Large intestine (tissue), 3 donors: ENCODE measurements at regions not wholly inside any gene's neighbourhood (a gene's known extent, or its start where the extent isn't known, plus 50 kb on each side); places are given as distances from the start of the nearest gene placed in this dataset.

Experiments used
- DNase-seq, 2 donors: peaks; one replicate each; pipeline versions ENCODE4 v3.0.0 to v3.0.0-alpha.2; 2013
- H3K27ac ChIP-seq: one replicate; pipeline ENCODE4 v1.5.1; 2013; ENCODE audit warnings: low read length
- H3K27me3 ChIP-seq: 2 replicates; pipeline ENCODE4 v1.6.1; 2013; ENCODE audit warnings: low read length; ENCODE audit not compliant: control insufficient read depth, insufficient read depth
- H3K36me3 ChIP-seq: 2 replicates; pipeline ENCODE4 v1.6.1; 2013; ENCODE audit warnings: low read length; ENCODE audit not compliant: control insufficient read depth, insufficient read depth
- H3K4me1 ChIP-seq: one replicate; pipeline ENCODE4 v1.6.1; 2013; ENCODE audit warnings: low read length; ENCODE audit not compliant: control insufficient read depth, insufficient read depth
- H3K4me3 ChIP-seq: one replicate; pipeline ENCODE4 v1.5.1; 2013; ENCODE audit warnings: low read length
- H3K9me3 ChIP-seq: one replicate; pipeline ENCODE4 v1.6.1; 2013; ENCODE audit warnings: mild to moderate bottlenecking, low read depth, low read length, moderate library complexity; ENCODE audit not compliant: control insufficient read depth
- WGBS: methylation state at CpG from one replicate; pipeline ENCODE4 v1.1.5; 2013; ENCODE audit warnings: low lambda C conversion rate; ENCODE audit not compliant: insufficient coverage; 5-methylcytosine and 5-hydroxymethylcytosine counted together

- no peaks in the 10 kb centered on the region for H3K36me3 ChIP-seq
- WGBS, result no CpG with 5 or more reads among the region's 6 CpGs
- H3K27ac ChIP-seq, result no peak overlapping the region
- no peaks in the 10 kb centered on the region for H3K4me1 ChIP-seq
- no peak overlapping the region for H3K4me3 ChIP-seq
- no peak for DNase-seq
- no peaks in the 10 kb centered on the region for H3K27me3 ChIP-seq
- H3K9me3 ChIP-seq, result no peaks in the 10 kb centered on the region
Measured at GRCh38 chr10:10367264-10367663, 650.4 kb upstream of the CELF2 start.

DNA sequence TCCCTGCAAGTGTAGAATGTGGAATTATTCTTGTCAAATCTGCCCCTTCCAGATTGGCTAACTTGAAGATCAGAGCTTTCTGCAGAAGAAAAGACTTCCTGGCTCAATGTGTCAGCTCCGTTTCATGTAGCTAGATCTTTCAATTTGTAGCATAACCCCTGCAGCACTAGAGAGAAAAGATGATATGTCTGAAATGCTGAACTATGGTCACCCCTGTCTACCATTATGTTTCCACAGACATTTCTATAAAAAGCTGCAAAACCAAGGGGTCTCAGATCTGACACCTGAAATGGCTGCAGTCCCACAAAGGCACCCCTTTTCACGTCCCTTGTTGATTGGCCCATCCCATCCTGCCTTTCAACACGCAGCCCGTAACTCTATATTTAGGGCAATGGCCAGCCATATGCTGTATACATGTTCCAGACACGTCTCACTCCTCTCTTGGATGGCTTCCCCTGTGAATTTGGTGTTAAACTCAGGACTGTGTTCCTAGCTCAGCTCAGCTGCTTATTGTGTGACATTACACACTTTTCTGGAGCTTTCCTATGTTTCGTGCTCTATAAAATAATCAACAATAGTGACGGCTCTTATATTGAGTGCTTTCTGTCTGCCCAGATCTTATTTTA lies 648.6 kb upstream of the CELF2 start:
- Histone ChIP-seq H3K27me3 (no peaks in the 10 kb centered on the region), H3K9me3 (no peaks in the 10 kb centered on the region), H3K4me1 (no peaks in the 10 kb centered on the region), H3K4me3 (no peak overlapping the region), H3K36me3 (no peaks in the 10 kb centered on the region), H3K27ac (no peak overlapping the region)
- DNase-seq, result no peak
- WGBS, result no CpG with 5 or more reads among the region's 7 CpGs

- H3K4me3 ChIP-seq, result no peak overlapping the region
Measured at GRCh38 chr10:10385831-10386230, 631.8 kb upstream of the CELF2 start.

GRCh38 chr10:10389182-10389581 lies 628.5 kb upstream of the CELF2 start:
- Histone ChIP-seq H3K36me3 (no peaks in the 10 kb centered on the region), H3K4me1 (no peaks in the 10 kb centered on the region), H3K27me3 (no peaks in the 10 kb centered on the region), H3K4me3 (no peak overlapping the region), H3K9me3 (no peaks in the 10 kb centered on the region), H3K27ac (no peak overlapping the region)
- DNase-seq, result no peak
- no CpG with 5 or more reads among the region's 4 CpGs for WGBS

More at GRCh38 chr10:10385831-10386230, 631.8 kb upstream of the CELF2 start:
- Histone ChIP-seq H3K4me1 (no peaks in the 10 kb centered on the region), H3K27ac (no peak overlapping the region), H3K27me3 (no peaks in the 10 kb centered on the region), H3K36me3 (no peaks in the 10 kb centered on the region), H3K9me3 (no peaks in the 10 kb centered on the region)
- no peak for DNase-seq

GRCh38 chr10:10392511-10392910 lies 625.2 kb upstream of the CELF2 start:
- Histone ChIP-seq H3K27ac (no peak overlapping the region), H3K27me3 (no peaks in the 10 kb centered on the region), H3K4me3 (no peak overlapping the region), H3K9me3 (no peaks in the 10 kb centered on the region), H3K4me1 (no peaks in the 10 kb centered on the region), H3K36me3 (no peaks in the 10 kb centered on the region)
- no peak for DNase-seq
- WGBS, result no CpG with 5 or more reads among the region's 2 CpGs

DNA sequence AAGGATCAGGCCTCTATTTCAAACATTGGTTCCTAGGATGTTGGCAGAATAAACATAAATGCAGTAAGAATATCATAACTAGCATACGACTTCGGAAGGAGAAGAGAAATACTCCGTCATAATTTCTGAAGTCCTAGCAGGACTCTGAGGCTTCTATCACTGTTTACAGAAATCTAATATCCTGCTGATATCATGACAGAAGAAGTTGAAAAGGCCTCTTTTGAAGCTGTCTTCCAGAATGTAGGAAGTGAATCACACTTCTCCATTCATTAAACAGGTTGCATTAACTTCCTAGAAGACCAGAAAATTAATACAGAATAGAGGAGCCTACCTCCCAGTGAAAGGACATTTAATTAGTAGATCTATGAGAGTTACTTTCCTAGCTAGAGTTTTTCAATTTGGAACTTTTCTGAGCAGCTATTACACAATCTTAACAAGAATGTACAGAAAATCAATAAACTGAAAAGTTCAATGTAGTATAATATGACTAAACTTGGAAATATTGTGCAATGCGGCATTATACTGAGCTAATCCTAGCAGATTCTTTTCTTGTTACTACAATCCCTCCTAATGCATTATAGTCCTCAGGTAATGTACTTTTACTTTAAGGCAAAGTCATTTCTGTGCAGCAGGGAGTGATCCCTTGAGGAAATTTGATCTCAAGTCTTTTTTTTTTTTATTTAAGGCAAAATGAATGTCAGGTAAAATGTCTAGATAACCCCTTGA lies 622.6 kb upstream of the CELF2 start:
- H3K4me3 ChIP-seq, result no peak overlapping the region
- H3K4me1 ChIP-seq, result no peaks in the 10 kb centered on the region
- H3K9me3 ChIP-seq, result no peaks in the 10 kb centered on the region
- DNase-seq, result no peak
- no peaks in the 10 kb centered on the region for H3K36me3 ChIP-seq
- no peaks in the 10 kb centered on the region for H3K27me3 ChIP-seq
- no peak overlapping the region for H3K27ac ChIP-seq
- no CpG with 5 or more reads among the region's 4 CpGs for WGBS

DNA sequence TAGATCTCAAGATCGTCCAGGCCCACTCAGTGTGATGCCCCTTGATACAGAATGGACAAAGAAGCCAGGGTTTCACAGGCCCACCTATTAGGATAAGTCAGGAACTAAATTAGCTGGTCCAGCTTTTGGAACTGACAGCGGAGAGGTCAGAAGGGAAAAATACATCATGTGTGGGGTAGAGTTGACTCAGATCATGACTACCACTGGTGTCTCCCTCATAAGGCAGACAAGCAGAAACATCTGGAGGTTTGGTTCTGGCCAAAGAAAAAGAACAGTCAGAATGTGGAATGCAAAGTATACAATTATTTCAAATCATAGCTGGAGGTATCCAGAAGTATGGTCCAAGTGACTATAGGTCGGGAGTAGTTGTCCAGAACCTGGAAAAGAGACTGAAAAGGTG lies 621.1 kb upstream of the CELF2 start:
- Histone ChIP-seq H3K9me3 (no peaks in the 10 kb centered on the region), H3K4me3 (no peak overlapping the region), H3K27ac (no peak overlapping the region), H3K27me3 (no peaks in the 10 kb centered on the region), H3K4me1 (no peaks in the 10 kb centered on the region), H3K36me3 (no peaks in the 10 kb centered on the region)
- no peak for DNase-seq
- WGBS, result no CpG with 5 or more reads among the region's 3 CpGs

GRCh38 chr10:10397906-10398305 lies 619.8 kb upstream of the CELF2 start:
- H3K4me3 ChIP-seq, result no peak overlapping the region
- H3K9me3 ChIP-seq, result no peaks in the 10 kb centered on the region
- no peaks in the 10 kb centered on the region for H3K27me3 ChIP-seq
- no peaks in the 10 kb centered on the region for H3K4me1 ChIP-seq
- no peaks in the 10 kb centered on the region for H3K36me3 ChIP-seq
- no peak overlapping the region for H3K27ac ChIP-seq
- DNase-seq, result no peak

- Histone ChIP-seq H3K4me3 (no peak overlapping the region), H3K27me3 (no peaks in the 10 kb centered on the region), H3K4me1 (no peaks in the 10 kb centered on the region), H3K36me3 (no peaks in the 10 kb centered on the region), H3K9me3 (no peaks in the 10 kb centered on the region), H3K27ac (no peak overlapping the region)
- WGBS, result 100% methylated on average over 1 of the region's 1 CpG
- DNase-seq, result no peak
Measured at GRCh38 chr10:10403762-10404161, 613.9 kb upstream of the CELF2 start.

GRCh38 chr10:10417671-10418070 lies 600.0 kb upstream of the CELF2 start:
- Histone ChIP-seq H3K27me3 (no peaks in the 10 kb centered on the region), H3K4me3 (no peak overlapping the region), H3K27ac (no peak overlapping the region), H3K4me1 (no peaks in the 10 kb centered on the region), H3K9me3 (no peaks in the 10 kb centered on the region), H3K36me3 (no peaks in the 10 kb centered on the region)
- no peak for DNase-seq
- 85% methylated on average over 2 of the region's 3 CpGs for WGBS

GRCh38 chr10:10418387-10418786 lies 599.3 kb upstream of the CELF2 start:
- Histone ChIP-seq H3K4me1 (no peaks in the 10 kb centered on the region), H3K9me3 (no peaks in the 10 kb centered on the region), H3K27ac (no peak overlapping the region), H3K27me3 (no peaks in the 10 kb centered on the region), H3K4me3 (no peak overlapping the region), H3K36me3 (no peaks in the 10 kb centered on the region)
- DNase-seq, result no peak
- WGBS, result 63% methylated on average over 1 of the region's 6 CpGs
